ENCODE measurements at regions not wholly inside any gene's neighbourhood (a gene's known extent, or its start where the extent isn't known, plus 50 kb on each side); places are given as distances from the start of the nearest gene placed in this dataset.
A peak's percentile ranks its signal among the peaks of the same experiment; 100 is the strongest.

DNA sequence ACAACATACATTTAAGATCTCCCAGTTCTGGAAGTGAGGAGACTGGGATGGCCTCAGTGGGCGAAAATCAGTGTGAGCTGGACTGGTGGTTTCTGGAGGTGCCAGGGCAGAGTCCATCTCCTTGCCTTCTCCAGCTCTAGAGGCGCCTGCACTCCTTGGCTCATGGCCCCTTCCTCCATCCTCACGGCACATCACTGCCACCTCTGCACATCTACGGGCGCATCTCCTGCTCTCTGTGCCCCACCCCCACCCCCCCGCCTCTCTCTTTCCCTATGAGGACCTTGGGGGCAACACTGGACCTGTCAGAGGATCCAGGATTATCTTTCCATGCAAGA, 62.8 kb upstream of the DIO3 start:
- DNase-seq: no peak

DNA sequence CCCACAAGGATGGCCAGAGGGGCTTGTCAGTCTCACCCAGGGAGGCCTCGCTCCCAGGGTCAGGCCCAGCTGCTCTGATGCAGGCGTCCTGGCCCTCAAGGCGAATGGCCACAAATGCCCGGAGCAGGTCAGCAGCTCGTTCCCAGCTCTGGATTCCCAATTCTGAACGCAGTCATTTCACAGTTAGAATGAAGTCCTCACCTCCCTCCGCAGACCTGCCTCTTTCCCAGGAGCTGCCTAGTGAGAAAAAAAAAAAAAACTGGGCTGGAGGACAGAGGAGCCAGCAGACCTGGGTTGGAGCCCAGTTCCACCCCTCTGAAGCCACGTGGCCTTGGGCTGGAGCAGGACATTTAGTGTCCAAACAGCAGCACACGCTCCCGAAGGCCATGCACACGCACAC, 62.2 kb upstream of the DIO3 start:
- peak; percentile 3 for DNase-seq

DNA sequence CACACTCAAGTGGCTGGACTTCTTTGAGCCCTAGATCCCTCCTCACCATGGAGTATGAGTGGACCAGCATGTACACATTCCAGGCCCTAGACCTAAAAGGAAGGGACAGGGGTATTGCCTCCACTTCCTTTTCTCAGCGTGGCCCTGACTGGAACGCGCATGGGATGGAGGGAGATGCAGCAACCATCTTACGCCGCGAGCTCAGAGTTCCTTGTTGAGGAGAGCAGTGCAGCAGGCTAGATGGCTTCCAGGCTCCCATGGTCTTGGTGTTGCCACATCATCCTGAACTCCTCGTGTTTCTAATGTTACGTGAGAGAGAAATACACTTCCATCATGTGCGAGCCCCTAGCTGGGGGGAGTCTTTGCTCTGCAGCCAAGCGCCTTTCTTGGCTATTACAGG, 61.8 kb upstream of the DIO3 start:
- DNase-seq: no peak

DNA sequence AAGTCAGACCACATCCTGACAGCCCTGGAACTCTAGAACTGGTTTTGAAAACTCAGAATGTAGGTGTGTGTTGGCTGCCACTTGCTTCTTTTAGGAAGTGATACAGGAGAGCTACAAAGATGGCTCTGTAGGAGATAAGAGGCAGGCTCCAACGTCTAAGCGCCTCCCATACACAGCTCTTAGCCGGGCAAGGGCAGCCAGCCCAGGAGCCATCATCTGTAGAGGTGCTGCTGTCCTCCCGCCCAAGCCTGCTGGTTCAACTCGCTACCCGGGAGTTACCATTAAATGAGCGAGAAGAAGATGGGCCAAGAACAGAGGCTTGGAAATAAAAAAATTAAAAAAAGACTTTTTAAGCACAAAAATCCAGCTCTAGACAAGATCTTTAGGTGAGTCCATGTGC, 61.2 kb upstream of the DIO3 start:
- DNase-seq: no peak

DNA sequence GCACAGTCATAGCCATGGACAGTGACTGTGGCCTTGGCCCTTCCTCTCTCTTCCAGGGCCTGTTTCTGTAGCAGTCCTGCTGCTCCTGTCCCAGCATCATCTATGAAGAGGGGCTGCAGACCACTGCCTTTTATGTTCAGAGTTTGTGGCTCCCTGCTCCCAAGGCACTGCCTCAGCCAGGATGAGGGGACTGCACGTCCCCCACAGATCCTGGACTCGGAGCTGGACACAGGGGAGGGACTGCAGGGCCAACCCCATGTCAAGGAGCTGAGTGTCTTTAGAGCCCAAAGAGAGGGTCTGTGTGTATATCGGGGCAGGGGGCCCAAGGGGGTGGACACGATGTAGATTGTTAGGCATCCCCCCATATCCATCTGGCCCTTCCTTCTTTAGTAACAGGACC, 60.6 kb upstream of the DIO3 start:
- no peak for DNase-seq

DNA sequence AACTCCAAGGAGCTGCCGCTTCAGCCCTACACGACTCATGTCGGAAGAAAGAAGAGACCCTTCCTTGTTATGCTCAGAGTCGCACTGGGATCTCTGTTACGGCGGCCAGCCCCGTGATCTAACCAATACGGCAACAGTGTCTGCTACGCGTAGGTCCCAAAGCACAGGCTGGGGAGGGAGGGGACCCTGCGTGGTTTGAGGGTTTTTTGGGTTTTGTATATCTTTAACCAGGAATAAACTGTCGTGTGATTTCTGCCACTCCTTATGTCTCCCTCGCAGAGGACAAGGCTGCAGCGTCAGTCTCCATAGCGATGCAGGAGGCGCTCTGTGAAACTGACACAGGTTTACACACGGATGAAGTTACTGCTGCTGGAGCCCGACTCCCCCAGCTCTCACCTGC, 60.0 kb upstream of the DIO3 start:
- DNase-seq: no peak

DNA sequence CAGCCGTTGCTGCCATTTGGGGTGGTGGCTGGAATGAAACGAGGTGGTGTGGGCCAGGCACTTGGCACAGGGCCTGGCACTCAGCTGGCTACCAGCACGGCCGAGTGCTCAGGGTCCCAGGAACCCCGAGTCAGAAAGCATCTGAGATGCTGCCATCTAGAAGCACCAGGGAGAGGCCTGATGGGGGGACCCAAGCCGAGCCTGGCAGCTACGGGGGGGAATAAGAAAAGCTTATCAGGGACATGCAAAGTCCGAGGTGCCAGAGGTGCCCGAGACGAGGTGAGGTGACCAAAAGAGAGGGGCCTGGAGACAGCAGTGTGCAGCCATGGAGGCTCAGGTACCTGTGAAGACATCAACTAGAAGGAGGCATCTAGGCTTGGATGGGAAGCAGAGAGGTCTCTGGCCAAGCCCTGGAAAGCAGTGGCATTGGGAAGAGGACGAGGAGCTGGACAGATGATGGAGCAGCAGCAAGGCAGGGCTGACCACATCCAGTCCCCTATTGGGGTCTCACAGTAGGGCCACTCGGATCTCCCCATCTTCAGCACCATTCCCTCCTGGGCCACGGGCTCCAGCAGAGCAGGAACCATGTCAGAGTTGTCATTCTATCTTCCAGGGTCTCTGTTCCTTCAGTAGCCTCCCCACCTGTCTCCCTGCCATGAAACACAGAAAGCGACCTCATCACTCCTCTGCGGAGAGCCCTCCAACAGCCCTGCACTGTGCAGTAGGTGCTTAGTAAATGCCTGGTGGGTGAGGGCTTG, 59.3 kb upstream of the DIO3 start:
- DNase-seq: no peak

DNA sequence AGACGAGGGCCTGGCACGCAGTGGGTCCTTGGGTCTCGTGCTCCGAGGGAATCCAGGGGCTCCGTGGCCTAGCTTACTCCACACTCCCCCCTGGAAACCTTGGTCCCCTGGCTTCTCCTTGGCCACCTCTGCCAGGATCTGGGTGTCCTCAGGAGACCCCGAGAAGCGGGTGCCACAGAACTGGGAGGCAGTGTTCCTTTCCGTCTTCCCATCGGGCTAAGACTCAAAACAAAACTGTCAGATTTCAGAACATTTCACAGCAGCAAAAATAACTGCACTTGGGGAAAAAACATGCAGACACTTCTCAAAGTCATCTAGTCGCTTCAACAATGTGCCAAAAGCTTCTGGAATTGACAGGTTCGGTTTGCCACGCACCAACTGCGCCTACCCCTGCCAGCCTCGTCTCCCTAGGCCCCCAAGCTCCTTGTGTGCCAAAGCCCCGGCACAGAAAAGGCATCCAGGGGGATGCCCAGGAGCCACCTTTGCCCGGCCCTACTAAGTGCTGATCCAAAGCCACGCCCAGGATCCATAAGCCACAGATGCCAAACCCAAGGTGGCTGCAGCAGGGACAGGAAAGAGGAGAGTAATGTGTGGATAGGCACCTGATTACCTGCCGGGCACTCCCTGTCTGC, 58.4 kb upstream of the DIO3 start:
- DNase-seq: peak; percentile 4

DNA sequence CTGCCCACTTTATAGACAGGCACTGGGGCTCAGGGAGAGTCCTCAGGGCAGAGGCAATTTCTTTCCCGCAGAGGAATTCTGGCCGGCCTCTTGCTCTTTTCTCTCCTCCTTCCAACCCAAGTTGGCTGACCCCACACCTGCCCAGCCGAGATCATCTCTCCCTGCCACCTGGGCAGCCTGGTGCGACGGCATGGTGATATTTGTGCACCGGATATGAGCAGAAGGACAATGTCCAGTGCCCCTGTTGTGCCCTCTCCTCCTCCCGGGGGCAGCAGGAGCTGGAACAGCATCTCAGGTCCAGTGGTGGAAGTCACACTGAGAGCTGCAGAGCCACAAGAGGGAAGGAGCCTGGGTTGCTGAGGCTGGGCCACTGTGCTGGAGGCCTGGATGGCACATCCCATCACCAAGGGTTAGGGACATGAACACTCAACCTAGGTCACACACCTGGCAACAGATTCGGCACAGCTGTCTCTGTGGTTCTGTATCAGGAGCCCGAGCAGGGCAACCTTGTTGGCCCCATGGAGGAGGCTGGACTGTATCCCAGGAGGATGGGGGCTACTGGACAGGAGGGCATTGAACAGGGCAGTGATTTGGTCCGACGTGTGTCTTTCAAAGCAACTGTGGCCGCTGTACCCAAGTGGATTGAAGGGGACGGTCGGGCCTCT, 57.7 kb upstream of the DIO3 start:
- peak; percentile 2 for DNase-seq

DNA sequence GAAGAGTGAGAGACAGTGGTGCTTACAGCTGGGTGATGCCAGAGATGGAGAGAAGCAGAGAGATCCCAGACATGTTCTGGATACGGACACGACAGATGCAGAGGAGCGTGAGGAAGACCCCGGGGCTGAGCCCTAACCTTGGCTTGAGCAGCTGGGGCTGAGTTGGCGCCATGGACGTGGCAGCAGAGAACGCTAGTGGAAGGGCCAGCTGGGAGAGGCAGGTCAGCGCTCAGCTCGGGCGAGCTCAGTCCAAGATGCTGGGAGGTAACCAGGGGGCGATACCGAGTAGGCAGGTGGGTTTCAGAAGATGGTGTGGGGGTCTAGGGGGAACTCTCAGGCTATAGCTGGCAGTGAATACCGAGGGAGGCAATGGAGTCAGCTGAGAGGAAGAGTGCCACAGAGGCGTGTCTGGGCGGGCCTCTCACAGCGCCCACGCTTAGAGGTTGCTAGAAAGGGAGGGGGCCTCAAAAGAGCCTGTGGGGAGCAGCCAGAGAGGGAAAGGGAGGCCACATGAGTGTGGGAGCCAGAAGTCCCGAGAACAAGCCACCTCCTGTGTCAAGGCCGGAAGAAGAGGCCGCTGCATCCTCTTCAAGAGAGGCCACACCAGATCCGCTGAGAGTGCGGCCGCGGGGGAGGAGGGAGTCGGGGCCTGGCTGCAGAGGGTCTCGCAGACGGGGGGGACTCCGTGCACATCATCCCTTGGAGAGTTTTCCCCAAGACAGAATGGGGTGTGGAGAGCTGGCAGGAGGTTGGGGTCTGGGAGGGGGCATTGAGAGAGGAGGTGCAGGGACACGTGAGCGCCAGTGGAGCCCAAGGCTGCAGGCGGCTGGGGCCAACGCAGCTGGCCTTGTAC, 57.0 kb upstream of the DIO3 start:
- peak; percentile 7 for DNase-seq

DNA sequence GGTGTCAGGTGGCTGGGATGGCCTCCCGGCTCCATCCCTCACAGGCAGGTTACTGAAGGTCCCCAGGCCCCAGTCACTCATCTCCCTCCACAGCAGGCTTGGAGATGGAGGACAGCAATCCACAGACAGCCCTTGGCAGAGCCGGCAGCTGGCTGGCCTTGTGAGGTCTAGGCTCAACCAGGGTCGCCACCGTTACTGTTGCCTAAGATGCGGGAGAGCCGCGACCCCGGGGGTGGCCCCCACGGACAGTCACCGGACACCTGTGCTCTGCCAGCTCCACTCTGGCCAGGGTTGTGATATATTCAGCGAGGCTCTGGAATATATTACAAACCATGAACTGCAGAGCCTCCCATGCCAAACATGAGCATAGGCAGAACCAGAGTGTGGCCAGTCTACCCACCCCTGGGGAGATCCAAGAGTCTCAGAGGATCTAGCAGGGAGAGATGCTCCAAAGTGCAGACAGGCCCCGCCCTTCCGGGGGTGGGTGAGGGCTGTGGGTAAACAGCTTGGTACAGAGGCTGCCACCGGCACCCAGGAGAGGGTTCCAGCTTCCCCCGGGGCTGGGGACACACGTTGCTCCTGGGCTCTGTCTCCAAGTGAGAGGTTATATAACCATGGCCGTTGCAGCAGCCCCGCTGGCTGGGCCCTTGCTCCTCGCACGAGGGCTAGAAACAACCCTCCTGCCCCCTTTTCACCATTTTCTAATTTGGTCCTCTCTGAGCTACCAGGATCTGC, 55.9 kb upstream of the DIO3 start:
- peak; percentile 8 for DNase-seq

DNA sequence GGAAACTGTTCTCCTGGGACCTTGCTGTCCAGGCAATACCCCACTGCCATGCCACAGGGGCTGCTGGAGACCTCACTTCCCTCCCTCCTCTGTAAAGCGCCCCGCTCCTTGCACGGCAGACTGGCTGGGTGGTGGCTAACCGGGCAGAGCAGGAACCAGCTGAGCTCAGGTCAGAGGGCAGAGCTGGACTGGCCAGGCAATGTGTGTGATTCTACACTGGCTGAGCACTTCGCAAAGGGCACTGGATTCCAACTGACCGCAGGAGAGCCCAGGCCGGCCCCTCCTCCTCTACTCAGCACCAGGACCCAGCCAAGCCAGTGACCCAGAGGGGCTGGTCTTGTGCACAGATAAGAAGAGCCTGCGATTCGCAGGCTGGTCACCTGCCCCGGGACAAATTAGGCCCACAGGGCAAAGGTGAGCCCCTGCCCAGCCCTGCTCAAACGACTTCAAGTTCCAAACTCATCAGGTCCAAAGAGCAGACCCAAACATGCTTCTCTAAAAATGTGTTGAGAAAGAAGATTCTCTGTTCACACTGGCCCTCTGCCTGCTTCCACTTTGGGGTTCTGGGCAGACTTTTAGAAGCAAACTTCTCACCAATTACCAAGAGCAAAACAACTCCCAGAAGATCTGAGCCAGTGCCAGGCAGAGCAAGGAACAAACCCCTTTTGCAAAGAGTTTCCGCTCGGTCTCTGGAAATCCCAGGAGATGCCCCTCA, 54.9 kb upstream of the DIO3 start:
- peak; percentile 4 for DNase-seq

DNA sequence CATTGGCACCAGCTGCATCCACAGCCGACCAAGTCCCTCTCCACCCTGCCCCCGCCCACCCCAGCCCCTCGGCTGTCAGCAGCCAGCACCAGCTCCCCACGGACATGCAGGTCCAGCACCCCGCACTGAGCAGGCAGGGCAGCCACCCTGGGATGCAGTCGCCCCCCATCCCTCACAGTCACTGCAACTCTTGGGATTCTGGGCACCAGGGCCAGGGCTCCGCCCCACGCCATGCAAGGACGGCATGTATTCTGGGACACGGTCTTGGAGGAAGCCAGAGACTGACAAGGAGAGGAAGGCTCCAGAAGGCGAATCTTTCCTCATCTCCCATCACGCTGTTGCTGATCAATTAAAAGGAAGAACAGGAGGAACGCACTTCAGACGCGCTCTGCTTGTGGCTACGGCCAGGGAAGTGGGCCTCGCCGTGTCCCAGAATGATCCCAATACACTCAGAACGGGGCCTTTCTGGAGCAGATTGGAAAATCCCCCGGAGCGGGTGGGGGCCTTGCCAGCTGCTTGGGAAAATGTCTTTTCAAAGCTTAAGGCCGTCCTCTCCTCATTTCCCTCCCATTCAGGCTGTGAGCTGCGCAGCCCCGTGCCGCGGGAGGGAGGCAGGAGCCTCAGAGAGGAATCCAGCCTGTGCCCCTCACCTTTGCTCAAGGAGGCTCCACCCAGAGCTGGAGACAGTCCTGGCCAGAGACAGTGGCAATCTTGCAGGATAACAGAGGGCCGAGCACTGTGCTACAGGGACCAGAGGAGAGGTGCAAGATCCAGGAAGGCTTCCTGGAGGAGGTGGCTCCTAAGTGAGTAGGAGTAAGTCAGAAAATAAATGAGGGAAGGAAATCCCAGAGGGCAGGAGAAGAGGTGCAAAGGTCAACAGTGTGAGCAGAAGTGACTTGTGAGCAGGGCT, 54.1 kb upstream of the DIO3 start:
- DNase-seq: peak; percentile 6

DNA sequence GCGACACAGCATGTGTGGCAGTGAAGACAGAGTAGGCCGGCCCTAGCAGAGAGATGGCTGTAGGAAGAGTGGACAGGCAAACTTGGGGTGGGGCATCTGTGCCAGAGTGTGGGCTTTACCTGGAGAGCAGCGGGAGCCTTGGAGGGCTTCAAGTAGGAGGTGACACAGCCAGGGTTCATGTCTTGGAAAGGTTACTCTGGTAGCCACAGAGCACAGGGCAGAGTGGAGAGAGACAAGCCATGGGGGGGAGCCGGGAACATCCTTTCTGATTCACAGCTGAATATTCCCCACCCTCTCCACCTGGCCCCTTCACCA, 53.5 kb upstream of the DIO3 start:
- DNase-seq: no peak

DNA sequence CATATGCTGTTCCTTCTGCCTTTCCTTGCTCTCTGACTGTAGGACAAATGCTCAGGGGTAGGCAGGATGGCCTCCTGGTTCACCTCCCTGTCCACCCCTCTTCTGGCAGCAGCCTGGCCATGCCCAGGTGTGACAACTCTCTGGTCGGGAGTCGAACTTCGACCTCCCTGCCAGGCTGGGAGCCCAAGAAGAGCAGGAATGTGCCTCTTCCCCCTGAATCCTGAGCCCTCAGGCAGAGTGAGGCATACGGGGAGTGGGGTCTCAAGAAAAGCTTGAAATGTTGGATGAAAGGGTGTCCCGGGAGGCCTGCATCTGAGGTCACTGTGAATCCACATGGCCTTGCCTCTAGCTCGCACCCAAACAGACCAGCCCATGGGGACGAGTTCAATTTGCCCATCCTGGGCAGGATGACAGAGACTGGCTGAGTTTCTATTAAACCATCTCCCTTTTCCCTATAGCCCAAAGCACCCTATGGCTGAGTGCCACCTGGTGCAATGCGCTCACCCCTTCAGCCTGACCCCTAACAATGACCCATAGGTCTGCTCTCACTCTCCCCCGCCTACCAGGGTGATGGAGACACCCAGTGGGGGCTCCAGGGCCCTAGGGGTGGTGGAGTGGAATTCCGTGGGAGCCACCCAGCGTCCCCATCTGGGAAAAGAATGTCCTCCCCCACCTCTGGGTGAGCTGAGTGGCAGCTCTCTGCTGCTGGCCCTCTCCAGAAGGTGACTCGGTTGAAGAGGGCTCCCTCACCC, 52.9 kb upstream of the DIO3 start:
- DNase-seq: peak; percentile 3

DNA sequence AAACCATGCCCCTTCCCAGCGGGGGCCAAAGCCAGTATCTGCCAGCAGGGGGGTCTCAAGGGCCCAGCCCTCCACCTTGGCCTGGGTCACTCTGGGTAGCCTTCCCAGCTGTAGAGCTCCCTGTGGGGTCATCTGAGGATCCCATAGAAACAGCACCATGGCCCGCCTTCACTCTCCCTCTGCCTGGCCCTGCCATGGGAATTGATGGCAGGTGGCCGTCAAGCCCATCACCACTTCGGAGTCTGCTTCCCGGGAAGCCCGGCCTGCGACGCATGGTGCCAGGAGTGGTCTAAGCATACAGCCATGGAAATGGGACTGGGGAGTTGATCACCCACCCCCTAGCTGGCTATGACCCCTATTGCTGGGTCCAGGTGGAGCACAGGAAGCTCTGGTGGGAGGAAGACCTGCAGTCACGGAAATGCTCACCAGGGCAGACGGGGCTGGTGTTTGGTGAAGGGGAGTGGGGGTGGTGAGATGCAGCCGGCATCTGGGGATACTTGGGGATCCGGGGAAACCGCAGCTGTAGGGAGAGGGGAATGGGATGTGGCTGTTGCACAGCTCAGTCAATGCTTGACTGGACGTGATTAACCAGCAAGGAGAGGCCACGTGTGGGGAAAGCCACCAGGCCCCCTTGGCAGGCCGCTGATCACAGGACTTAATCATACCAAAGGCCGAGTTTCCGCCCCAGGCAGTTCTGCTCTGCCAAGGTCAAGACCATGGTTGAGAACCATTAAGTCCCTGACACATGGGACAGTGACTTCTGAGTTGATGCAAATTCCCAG, 52.2 kb upstream of the DIO3 start:
- DNase-seq: peak; percentile 5

DNA sequence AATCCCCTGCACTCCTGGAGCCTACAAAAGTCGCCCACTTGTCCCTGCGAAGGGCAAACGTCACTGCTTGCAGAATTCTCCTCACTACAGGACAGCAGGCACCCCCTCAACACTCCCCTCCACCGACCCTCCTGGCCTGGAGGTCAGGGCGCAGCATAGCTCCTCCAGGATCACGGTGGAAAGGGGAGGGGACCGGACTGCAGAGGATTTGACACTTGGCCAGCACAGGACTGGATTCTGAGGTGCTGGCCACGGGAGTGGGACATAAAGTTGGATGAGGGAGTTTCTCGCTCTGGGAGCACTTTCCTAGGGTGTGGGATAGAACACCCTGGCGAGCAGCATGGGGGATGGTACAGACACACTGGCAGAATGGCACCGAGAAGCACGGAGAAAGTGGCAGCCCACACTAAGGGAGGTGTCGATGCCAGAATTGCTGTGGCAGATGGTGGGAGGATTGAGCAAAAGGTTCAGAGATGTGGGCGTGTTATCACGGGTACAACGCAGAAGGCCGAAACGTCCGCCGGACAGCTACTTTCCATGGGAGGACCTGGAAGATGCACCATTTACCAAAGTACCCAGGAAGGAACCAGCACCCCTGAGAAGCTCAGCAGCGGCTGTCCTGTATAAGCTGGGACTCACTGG, 51.4 kb upstream of the DIO3 start:
- peak; percentile 4 for DNase-seq

DNA sequence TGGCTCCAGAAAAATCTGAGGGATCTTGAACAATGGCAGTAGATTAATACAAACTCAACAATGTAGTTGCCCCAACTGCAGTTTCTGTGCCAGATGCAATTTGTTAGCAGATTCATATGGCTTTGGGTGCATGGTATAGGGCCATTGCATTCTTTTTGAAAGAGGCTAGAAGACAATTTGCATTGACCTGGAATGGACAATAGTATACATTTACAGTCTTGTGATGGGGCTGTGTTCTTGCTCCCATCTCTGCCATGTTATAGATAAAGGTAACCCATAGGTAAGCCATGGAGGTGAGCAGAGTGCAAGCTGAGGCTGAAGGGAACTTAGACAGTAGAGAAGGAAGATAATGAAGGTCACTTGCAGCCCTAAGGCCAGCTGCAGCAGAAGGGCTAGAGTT, 50.1 kb upstream of the DIO3 start:
- DNase-seq: no peak

Data from activated naive CD4-positive, alpha-beta T cell treated with anti-CD3 and anti-CD28 coated beads, Interleukin-2, amount 50 U/mL, for 16 hours (primary cell).